H1 (cell line): ENCODE measurements at regions not wholly inside any gene's neighbourhood (a gene's known extent, or its start where the extent isn't known, plus 50 kb on each side); places are given as distances from the start of the nearest gene placed in this dataset.

Experiments
- CBX8 ChIP-seq: fragments of 300-800, 300-1000 bp; sonication (generic); IDR thresholded peaks from 2 replicates; pipeline ENCODE4 v1.7.1; 2016; ENCODE audit warnings: low read depth, low read length, borderline replicate concordance
- CTCF ChIP-seq, 3 experiments: IDR thresholded peaks; 1 replicate in 2 of 3; 2 replicates in 1 of 3; pipeline versions ENCODE4 v1.5.1 to v1.6.1; 2011; ENCODE audit warnings: low read length in 3 of 3, mild to moderate bottlenecking in 3 of 3, inconsistent platforms in 2 of 3, low read depth in 1 of 3, moderate library complexity in 1 of 3; ENCODE audit not compliant: insufficient read depth in 1 of 3; ENCODE audit errors: control extremely low read depth in 1 of 3
- EZH2 ChIP-seq: fragments of 200-600 bp; sonication (generic); IDR thresholded peaks from 2 replicates; pipeline ENCODE4 v1.7.1; 2012; ENCODE audit warnings: low read depth, mild to moderate bottlenecking, moderate library complexity, low read length, inconsistent platforms; ENCODE audit not compliant: severe bottlenecking
- JUND ChIP-seq: IDR thresholded peaks from 2 replicates; pipeline ENCODE4 v1.6.1; 2011; ENCODE audit warnings: mild to moderate bottlenecking, improper control_type of control experiment, low read length
- MAX ChIP-seq: IDR thresholded peaks from 2 replicates; pipeline ENCODE4 v1.6.1; 2012; ENCODE audit warnings: inconsistent platforms
- POLR2AphosphoS5 ChIP-seq: IDR thresholded peaks from 2 replicates; pipeline ENCODE4 v1.6.1; 2011; ENCODE audit warnings: low read depth, low read length
- SIX5 ChIP-seq: IDR thresholded peaks from 2 replicates; pipeline ENCODE4 v1.6.1; 2011; ENCODE audit warnings: mild to moderate bottlenecking, low read depth, low read length
- SP1 ChIP-seq: IDR thresholded peaks from 2 replicates; pipeline ENCODE4 v1.6.1; 2011; ENCODE audit warnings: low read depth, low read length
- TBP ChIP-seq: IDR thresholded peaks from 2 replicates; pipeline ENCODE4 v1.6.1; 2011; ENCODE audit warnings: low read depth, low read length, improper control_type of control experiment
- USF2 ChIP-seq: IDR thresholded peaks from 2 replicates; pipeline ENCODE4 v1.6.1; 2011; ENCODE audit warnings: low read length, improper control_type of control experiment
- YY1 ChIP-seq: IDR thresholded peaks from 2 replicates; pipeline ENCODE4 v1.6.1; 2011; ENCODE audit warnings: low read depth, mild to moderate bottlenecking, low read length
- ZNF274 ChIP-seq: IDR thresholded peaks from 2 replicates; pipeline ENCODE4 v1.7.0; 2012; ENCODE audit warnings: low read length, borderline replicate concordance; ENCODE audit errors: extremely low read depth

- no peak for TF ChIP-seq CTCF (IDR thresholded peaks at IDR 0.05; ENCODE audit: control extremely low read depth in 1 of 3, insufficient read depth in 1 of 3, low read depth in 1 of 3, low read length in 3 of 3)
- TF ChIP-seq SP1 = no peak
- no peak for TF ChIP-seq MAX
- no peak for TF ChIP-seq POLR2AphosphoS5
- TF ChIP-seq YY1 = no peak
- no peak for TF ChIP-seq SIX5
- no peak for TF ChIP-seq CBX8
- no peak for TF ChIP-seq JUND
- no peak for TF ChIP-seq USF2
- TF ChIP-seq ZNF274 = no peak
- no peak for TF ChIP-seq TBP
- TF ChIP-seq EZH2 = no peak
These were observed 1574.3 kb upstream of the PABPC4L start for GRCh38 chr4:135775909-135776308.
